DND-41 (cell line): ENCODE measurements at regions not wholly inside any gene's neighbourhood (a gene's known extent, or its start where the extent isn't known, plus 50 kb on each side); places are given as distances from the start of the nearest gene placed in this dataset.

Experiments used
- ATAC-seq: fragments of 200-7000 bp; cut with Tn5 transposase; 3 replicates; pipeline ENCODE4 v1.9.1; 2021; ENCODE audit warnings: low read depth; ENCODE audit not compliant: insufficient read depth
- DNase-seq: peaks from one replicate; pipeline ENCODE4 v3.0.0-alpha.2; 2020
- H2AFZ ChIP-seq: 2 replicates; pipeline ENCODE4 v1.6.0; 2012; ENCODE audit warnings: low read depth, low read length
- H3K27ac ChIP-seq: 2 replicates; pipeline ENCODE4 v1.5.1; 2012; ENCODE audit warnings: low read length, inconsistent platforms
- H3K27me3 ChIP-seq: fragments of 200-600 bp; sonication (generic); 2 replicates; pipeline ENCODE4 v1.6.0; 2012; ENCODE audit warnings: low read length, mild to moderate bottlenecking, inconsistent platforms; ENCODE audit not compliant: insufficient read depth, poor library complexity
- H3K36me3 ChIP-seq: 2 replicates; pipeline ENCODE4 v1.5.1; 2012; ENCODE audit warnings: low read length, inconsistent platforms; ENCODE audit not compliant: insufficient read depth
- H3K4me1 ChIP-seq: 2 replicates; pipeline ENCODE4 v1.5.1; 2012; ENCODE audit warnings: mild to moderate bottlenecking, low read length; ENCODE audit not compliant: insufficient read depth
- H3K4me2 ChIP-seq: 2 replicates; pipeline ENCODE4 v1.6.0; 2012; ENCODE audit warnings: mild to moderate bottlenecking, moderate library complexity, low read length, inconsistent platforms; ENCODE audit not compliant: insufficient read depth
- H3K4me3 ChIP-seq, 2 experiments: fragments of 200-600 bp in 1 of 2; shearing (Covaris generic) in 1 of 2; 2 replicates each; pipeline ENCODE4 v1.5.1; 2012 to 2016; ENCODE audit warnings: inconsistent platforms in 2 of 2, low read length in 2 of 2, mild to moderate bottlenecking in 2 of 2, low read depth in 1 of 2, moderate library complexity in 1 of 2
- H3K79me2 ChIP-seq: 2 replicates; pipeline ENCODE4 v1.6.0; 2012; ENCODE audit warnings: low read length, inconsistent platforms; ENCODE audit not compliant: insufficient read depth
- H3K9ac ChIP-seq: 2 replicates; pipeline ENCODE4 v1.6.0; 2012; ENCODE audit warnings: low read depth, mild to moderate bottlenecking, inconsistent platforms, low read length, moderate library complexity
- H3K9me3 ChIP-seq: 2 replicates; pipeline ENCODE4 v1.5.1; 2012; ENCODE audit warnings: low read length, moderate library complexity, mild to moderate bottlenecking, inconsistent platforms; ENCODE audit not compliant: insufficient read depth, severe bottlenecking
- H4K20me1 ChIP-seq: 2 replicates; pipeline ENCODE4 v1.6.0; 2012; ENCODE audit warnings: low read length; ENCODE audit not compliant: insufficient read depth
- CTCF ChIP-seq: IDR thresholded peaks from 2 replicates; pipeline ENCODE4 v1.5.1; 2012; ENCODE audit warnings: borderline replicate concordance, low read length, moderate library complexity, mild to moderate bottlenecking; ENCODE audit not compliant: poor library complexity, severe bottlenecking; ENCODE audit errors: extremely low read depth
- EZH2 ChIP-seq: IDR thresholded peaks from 3 replicates; pipeline ENCODE4 v1.6.1; 2012; ENCODE audit warnings: borderline replicate concordance, low read depth, mild to moderate bottlenecking, moderate library complexity, low read length, inconsistent platforms; ENCODE audit not compliant: severe bottlenecking

GRCh38 chr13:47472516-47472915 is 528.6 kb downstream of the SUCLA2 start:
- no peaks in the 10 kb centered on the region for H3K36me3 ChIP-seq
- no peaks in the 10 kb centered on the region for H3K27me3 ChIP-seq
- TF ChIP-seq EZH2 = no peak
- ATAC-seq (no peak), DNase-seq (no peak)
- H4K20me1 ChIP-seq = no peaks in the 10 kb centered on the region
- no peaks in the 10 kb centered on the region for H3K9me3 ChIP-seq
- no peak overlapping the region for H3K9ac ChIP-seq
- H3K4me1 ChIP-seq = no peaks in the 10 kb centered on the region
- H3K27ac ChIP-seq = no peak overlapping the region
- no peak overlapping the region for H3K4me3 ChIP-seq
- H2AFZ ChIP-seq = no peak overlapping the region
- H3K4me2 ChIP-seq = no peak overlapping the region
- no peaks in the 10 kb centered on the region for H3K79me2 ChIP-seq

- Histone ChIP-seq H3K9ac (no peak overlapping the region), H3K27ac (no peak overlapping the region), H3K4me3 (no peak overlapping the region), H3K4me1 (no peaks in the 10 kb centered on the region), H2AFZ (no peak overlapping the region), H3K36me3 (no peaks in the 10 kb centered on the region), H3K27me3 (no peaks in the 10 kb centered on the region), H3K4me2 (no peak overlapping the region), H3K79me2 (no peaks in the 10 kb centered on the region), H3K9me3 (no peaks in the 10 kb centered on the region), H4K20me1 (no peaks in the 10 kb centered on the region)
- TF ChIP-seq CTCF (no peak), EZH2 (no peak)
- ATAC-seq (0 out of 3 replicates have a peak, but pooled peaks have one; percentile 35), DNase-seq (peak; percentile 4)
These were observed 537.3 kb downstream of the SUCLA2 start for GRCh38 chr13:47463726-47464125.

GRCh38 chr13:47463002-47463401 is 538.1 kb downstream of the SUCLA2 start:
- no peak overlapping the region for H3K9ac ChIP-seq
- no peaks in the 10 kb centered on the region for H3K36me3 ChIP-seq
- no peaks in the 10 kb centered on the region for H3K79me2 ChIP-seq
- H3K4me2 ChIP-seq = no peak overlapping the region
- no peaks in the 10 kb centered on the region for H3K9me3 ChIP-seq
- H2AFZ ChIP-seq = no peak overlapping the region
- DNase-seq = no peak
- ATAC-seq = no peak
- no peak overlapping the region for H3K27ac ChIP-seq
- no peak for TF ChIP-seq EZH2
- TF ChIP-seq CTCF = no peak
- no peaks in the 10 kb centered on the region for H4K20me1 ChIP-seq
- H3K27me3 ChIP-seq = no peaks in the 10 kb centered on the region
- H3K4me1 ChIP-seq = no peaks in the 10 kb centered on the region
- H3K4me3 ChIP-seq = no peak overlapping the region

GRCh38 chr13:47461816-47462215 is 539.3 kb downstream of the SUCLA2 start:
- TF ChIP-seq EZH2 (no peak), CTCF (no peak)
- no peak for ATAC-seq

More at GRCh38 chr13:47461816-47462215, 539.3 kb downstream of the SUCLA2 start:
- no peaks in the 10 kb centered on the region for H3K27me3 ChIP-seq
- H3K27ac ChIP-seq = no peak overlapping the region
- no peak overlapping the region for H2AFZ ChIP-seq
- no peak overlapping the region for H3K4me2 ChIP-seq
- H4K20me1 ChIP-seq = no peaks in the 10 kb centered on the region
- no peaks in the 10 kb centered on the region for H3K9me3 ChIP-seq
- H3K36me3 ChIP-seq = no peaks in the 10 kb centered on the region
- no peak for DNase-seq
- H3K79me2 ChIP-seq = no peaks in the 10 kb centered on the region
- no peak overlapping the region for H3K4me3 ChIP-seq
- H3K4me1 ChIP-seq = no peaks in the 10 kb centered on the region
- no peak overlapping the region for H3K9ac ChIP-seq
